Neural cell (in vitro differentiated cells): ENCODE measurements at regions not wholly inside any gene's neighbourhood (a gene's known extent, or its start where the extent isn't known, plus 50 kb on each side); places are given as distances from the start of the nearest gene placed in this dataset.

Experiments
- H2AFZ ChIP-seq: fragments of 200-600, 300-800 bp; sonication (generic), shearing (Covaris generic); 2 replicates; pipeline ENCODE4 v1.6.0; 2014; ENCODE audit warnings: low read depth, mild to moderate bottlenecking, antibody characterized with exemption, low read length, moderate library complexity
- H3F3A ChIP-seq: fragments of 200-600 bp; shearing (Covaris generic); 2 replicates; pipeline ENCODE4 v1.6.1; 2016; ENCODE audit warnings: mild to moderate bottlenecking, moderate library complexity, mixed read lengths, antibody characterized with exemption, low read length; ENCODE audit not compliant: insufficient read depth, poor library complexity, severe bottlenecking
- H3K27ac ChIP-seq: fragments of 200-600, 300-800 bp; sonication (generic), shearing (Covaris generic); 2 replicates; pipeline ENCODE4 v1.5.1; 2014; ENCODE audit warnings: mild to moderate bottlenecking, low read length, moderate library complexity
- H3K27me3 ChIP-seq: fragments of 300-800, 200-600 bp; sonication (generic), shearing (Covaris generic); 2 replicates; pipeline ENCODE4 v1.6.0; 2014; ENCODE audit warnings: mild to moderate bottlenecking, low read depth, low read length, moderate library complexity; ENCODE audit not compliant: insufficient read depth
- H3K36me3 ChIP-seq: fragments of 300-800, 200-600 bp; sonication (generic), shearing (Covaris generic); 2 replicates; pipeline ENCODE4 v1.5.1; 2014; ENCODE audit warnings: mild to moderate bottlenecking, antibody characterized with exemption, low read length, moderate library complexity; ENCODE audit not compliant: insufficient read depth
- H3K4me2 ChIP-seq: fragments of 300-800, 200-600 bp; sonication (generic), shearing (Covaris generic); 2 replicates; pipeline ENCODE4 v1.6.0; 2014; ENCODE audit warnings: mild to moderate bottlenecking, low read length
- H3K4me3 ChIP-seq: fragments of 300-800, 200-600 bp; sonication (generic), shearing (Covaris generic); 2 replicates; pipeline ENCODE4 v1.5.1; 2014; ENCODE audit warnings: mild to moderate bottlenecking, low read length, moderate library complexity
- H3K79me2 ChIP-seq: fragments of 200-600 bp; shearing (Covaris generic); replicated peaks from 2 replicates; pipeline ENCODE4 v1.6.0; 2014; ENCODE audit warnings: mild to moderate bottlenecking, low read length, moderate library complexity; ENCODE audit not compliant: insufficient read depth
- H3K9ac ChIP-seq: fragments of 300-800, 200-600 bp; sonication (generic), shearing (Covaris generic); 2 replicates; pipeline ENCODE4 v1.6.1; 2016; ENCODE audit warnings: mild to moderate bottlenecking, low read length, mixed read lengths
- H3K9me2 ChIP-seq: fragments of 200-600 bp; shearing (Covaris generic); 2 replicates; pipeline ENCODE4 v1.6.1; 2016; ENCODE audit warnings: mild to moderate bottlenecking, low read length, mixed read lengths; ENCODE audit not compliant: insufficient read depth
- H3K9me3 ChIP-seq: fragments of 200-600, 300-800 bp; sonication (generic), shearing (Covaris generic); 2 replicates; pipeline ENCODE4 v1.6.1; 2016; ENCODE audit warnings: mild to moderate bottlenecking, mixed run types, low read length, moderate library complexity, mixed read lengths
- H4K20me1 ChIP-seq: fragments of 200-600 bp; shearing (Covaris generic); 2 replicates; pipeline ENCODE4 v1.6.1; 2016; ENCODE audit warnings: mild to moderate bottlenecking, mixed run types; ENCODE audit not compliant: insufficient read depth
- CTCF ChIP-seq: fragments of 450-650 bp; IDR thresholded peaks from 2 replicates; pipeline ENCODE4 v1.5.1; 2014; ENCODE audit warnings: antibody characterized with exemption, mild to moderate bottlenecking, moderate library complexity; ENCODE audit not compliant: poor library complexity, severe bottlenecking
- EP300 ChIP-seq: fragments of 450-650 bp; conservative IDR thresholded peaks from 2 replicates; pipeline ENCODE4 v1.6.1; 2014; ENCODE audit warnings: antibody characterized with exemption, mild to moderate bottlenecking, moderate library complexity; ENCODE audit not compliant: poor library complexity, severe bottlenecking
- EZH2 ChIP-seq: fragments of 200-600, 300-800 bp; shearing (Covaris generic), sonication (generic); IDR thresholded peaks from 2 replicates; pipeline ENCODE4 v1.6.1; 2014; ENCODE audit warnings: antibody characterized with exemption, low read length, borderline replicate concordance, mild to moderate bottlenecking; ENCODE audit not compliant: insufficient read depth, poor library complexity, severe bottlenecking
- MXI1 ChIP-seq: fragments of 450-650 bp; conservative IDR thresholded peaks from 2 replicates; pipeline ENCODE4 v1.6.1; 2014; ENCODE audit warnings: antibody characterized with exemption, mild to moderate bottlenecking; ENCODE audit not compliant: poor library complexity, severe bottlenecking
- POLR2AphosphoS5 ChIP-seq: IDR thresholded peaks from 2 replicates; pipeline ENCODE4 v1.6.1; 2012
- RAD21 ChIP-seq: fragments of 450-650 bp; conservative IDR thresholded peaks from 2 replicates; pipeline ENCODE4 v1.6.1; 2014; ENCODE audit warnings: antibody characterized with exemption, mild to moderate bottlenecking, moderate library complexity
- REST ChIP-seq: IDR thresholded peaks from 2 replicates; pipeline ENCODE4 v1.6.1; 2012; ENCODE audit warnings: borderline replicate concordance
- SMC3 ChIP-seq: fragments of 450-650 bp; conservative IDR thresholded peaks from 2 replicates; pipeline ENCODE4 v1.6.1; 2014; ENCODE audit warnings: antibody characterized with exemption, mild to moderate bottlenecking, moderate library complexity; ENCODE audit not compliant: poor library complexity
- TAF1 ChIP-seq: IDR thresholded peaks from 2 replicates; pipeline ENCODE4 v1.6.1; 2012; ENCODE audit warnings: low read depth

GRCh38 chr10:3533296-3533695, 251.7 kb downstream of the KLF6 start:
- no peak overlapping the region for H3K4me2 ChIP-seq
- no peaks in the 10 kb centered on the region for H3K9me3 ChIP-seq
- no peak for TF ChIP-seq POLR2AphosphoS5
- no peak for TF ChIP-seq MXI1
- TF ChIP-seq REST: no peak
- TF ChIP-seq RAD21: no peak
- TF ChIP-seq EP300: no peak
- TF ChIP-seq CTCF: no peak
- no peak for TF ChIP-seq SMC3
- TF ChIP-seq EZH2: no peak
- TF ChIP-seq TAF1: no peak
- no peaks in the 10 kb centered on the region for H3K9me2 ChIP-seq
- no peaks in the 10 kb centered on the region for H3K36me3 ChIP-seq
- H3K27ac ChIP-seq: no peak overlapping the region
- no peaks in the 10 kb centered on the region for H4K20me1 ChIP-seq
- no peaks in the 10 kb centered on the region for H3K27me3 ChIP-seq
- no peak overlapping the region for H2AFZ ChIP-seq
- H3F3A ChIP-seq: no peaks in the 10 kb centered on the region
- no peaks in the 10 kb centered on the region for H3K79me2 ChIP-seq
- no peak overlapping the region for H3K9ac ChIP-seq
- H3K4me3 ChIP-seq: no peak overlapping the region

- Histone ChIP-seq H3K9ac (no peak overlapping the region), H3K4me2 (no peak overlapping the region), H2AFZ (no peak overlapping the region), H3K27ac (no peak overlapping the region), H3K9me2 (no peaks in the 10 kb centered on the region), H3K36me3 (no peaks in the 10 kb centered on the region), H3K4me3 (no peak overlapping the region), H3K79me2 (no peaks in the 10 kb centered on the region), H4K20me1 (no peaks in the 10 kb centered on the region), H3K9me3 (no peaks in the 10 kb centered on the region), H3K27me3 (no peaks in the 10 kb centered on the region), H3F3A (no peaks in the 10 kb centered on the region)
- no peak for TF ChIP-seq POLR2AphosphoS5
- TF ChIP-seq REST: no peak
- no peak for TF ChIP-seq SMC3
- TF ChIP-seq CTCF: no peak
- no peak for TF ChIP-seq EP300
- TF ChIP-seq EZH2: no peak
- no peak for TF ChIP-seq MXI1
Observed at GRCh38 chr10:3532644-3533043, 252.4 kb downstream of the KLF6 start.
